Left colon (tissue), 2 donors: ENCODE measurements at regions not wholly inside any gene's neighbourhood (a gene's known extent, or its start where the extent isn't known, plus 50 kb on each side); places are given as distances from the start of the nearest gene placed in this dataset.
"Not testable (repeated sequence)": the region's sequence is repeated elsewhere in the genome, so short reads cannot be mapped to it uniquely, and the experiment has no call there.

Source experiments
- ATAC-seq: fragments of 200-7000 bp; cut with Tn5 transposase; one replicate; pipeline ENCODE4 v1.9.1; 2020; ENCODE audit warnings: mild to moderate bottlenecking, moderate library complexity
- DNase-seq, 2 donors: peaks; one replicate each; pipeline ENCODE4 v3.0.0-alpha.2; 2020
- intact Hi-C, 2 donors: fragments of 100-400 bp; cut with DNase I in 1 of 2; cut with micrococcal nuclease in 1 of 2; formaldehyde crosslinking; loops; one replicate each; pipeline versions ENCODE4 v1.11.2 to v1.14.0; 2022; cut with DNase I, micrococcal nuclease
- donor health status: DM: no; HTN: no; CAD: no.
- donor health status: DM: yes; HTN: yes; CAD: no.

DNA sequence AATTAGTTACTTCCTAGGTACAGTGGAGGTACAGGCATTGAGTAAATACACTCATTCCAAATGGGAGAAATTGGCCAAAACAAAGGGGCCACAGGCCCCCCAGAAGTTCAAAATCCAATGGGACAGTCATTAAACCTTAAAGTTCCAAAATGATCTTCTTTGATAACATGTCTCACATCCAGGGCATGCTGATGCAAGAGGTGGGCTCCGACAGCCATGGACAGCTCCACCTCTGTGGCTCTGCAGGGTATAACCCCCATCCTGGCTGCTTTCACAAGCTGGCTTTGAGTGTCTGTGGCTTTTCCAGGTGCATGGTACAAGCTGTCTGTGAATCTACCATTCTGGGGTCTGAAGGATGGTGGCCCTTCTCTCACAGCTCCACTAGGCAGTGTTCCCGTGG is 488.7 kb downstream of the DCDC2C start:
- ATAC-seq (no peak), DNase-seq (no peak)
- intact Hi-C loops: no loop called here

GRCh38 chr2:4214444-4215205 is 511.2 kb downstream of the DCDC2C start:
- no peak for DNase-seq
- intact Hi-C loops: no loop called here

DNA sequence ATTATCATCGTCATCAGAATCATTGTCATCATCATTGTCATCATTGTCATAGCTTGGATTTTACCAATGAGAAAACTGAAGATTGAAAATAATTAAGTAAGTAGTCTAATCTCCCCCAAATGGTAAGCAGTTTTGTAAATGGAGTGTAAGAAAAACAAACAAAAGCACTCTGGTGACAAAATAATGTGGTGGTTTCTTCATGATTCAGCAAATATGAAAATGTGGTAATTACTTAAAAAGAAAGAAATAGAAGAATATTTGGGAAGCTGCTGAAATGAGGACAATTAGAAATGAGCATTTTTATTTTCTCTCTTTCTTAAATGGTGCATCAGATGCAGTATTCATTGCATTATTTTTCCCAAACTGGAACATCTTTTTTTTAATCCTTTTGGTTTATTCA is 514.4 kb downstream of the DCDC2C start:
- no peak for ATAC-seq
- intact Hi-C loops: no loop called here
- DNase-seq: no peak

More at GRCh38 chr2:4214444-4215205, 511.2 kb downstream of the DCDC2C start:
- no peak for ATAC-seq

DNA sequence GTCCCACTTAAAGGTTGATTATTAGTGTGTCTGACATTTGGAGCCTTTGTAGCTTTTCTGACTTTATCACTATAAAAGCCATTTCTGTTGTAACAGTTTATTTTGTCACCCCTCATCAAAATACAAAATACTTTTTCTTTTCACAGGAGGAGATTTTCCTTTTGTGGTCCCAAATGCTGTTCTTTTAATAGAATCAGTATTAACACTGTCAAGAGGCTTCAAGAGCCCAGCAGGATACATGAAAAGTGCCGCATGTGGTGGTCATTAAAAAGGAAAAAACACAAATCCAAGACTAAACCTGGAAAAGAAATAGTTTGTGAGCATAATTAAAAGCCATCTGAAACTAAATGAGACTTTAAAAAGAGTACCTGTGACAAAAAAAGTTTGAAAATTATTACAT is 515.7 kb downstream of the DCDC2C start:
- DNase-seq (no peak), ATAC-seq (no peak)
- intact Hi-C loops: no loop called here

DNA sequence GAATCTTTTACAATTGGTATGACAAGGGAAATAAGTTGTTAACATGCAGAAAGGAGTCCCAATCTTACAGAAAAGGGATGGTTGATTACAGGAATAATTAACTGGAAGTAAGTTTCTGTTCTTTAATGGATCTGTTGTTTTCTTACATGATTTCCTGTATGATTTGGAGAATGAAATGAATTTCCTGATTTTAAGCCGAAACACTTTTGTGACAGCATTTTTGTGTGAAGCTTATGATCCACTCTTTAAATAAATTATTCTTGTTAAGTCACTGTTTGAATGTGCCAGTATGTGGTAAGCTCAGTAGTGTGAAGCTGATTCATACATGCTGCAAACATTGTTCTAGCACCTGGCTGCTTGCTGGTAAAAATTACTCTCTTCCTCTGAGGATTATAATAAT is 516.2 kb downstream of the DCDC2C start:
- no peak for DNase-seq
- intact Hi-C loops: no loop called here
- no peak for ATAC-seq

DNA sequence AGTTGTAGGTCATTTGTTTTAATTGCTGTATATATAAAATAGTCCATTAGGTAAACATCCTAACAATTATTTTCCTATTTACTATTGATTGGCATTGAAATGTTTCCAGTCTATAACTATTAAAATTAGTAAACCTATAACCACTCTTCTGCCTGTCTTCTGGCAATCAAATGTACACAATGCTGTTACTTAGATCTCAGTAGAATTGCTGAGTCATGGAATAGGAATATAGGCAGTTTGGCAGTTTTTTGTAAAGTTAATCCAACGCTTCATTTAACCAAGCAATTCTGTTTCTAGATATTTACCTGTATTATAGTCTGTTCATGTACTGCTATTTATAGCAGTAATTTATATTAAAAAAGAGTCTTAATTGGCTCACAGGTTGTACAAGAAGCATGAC is 518.1 kb downstream of the DCDC2C start:
- DNase-seq (no peak), ATAC-seq (no peak)
- intact Hi-C loops: no loop called here

DNA sequence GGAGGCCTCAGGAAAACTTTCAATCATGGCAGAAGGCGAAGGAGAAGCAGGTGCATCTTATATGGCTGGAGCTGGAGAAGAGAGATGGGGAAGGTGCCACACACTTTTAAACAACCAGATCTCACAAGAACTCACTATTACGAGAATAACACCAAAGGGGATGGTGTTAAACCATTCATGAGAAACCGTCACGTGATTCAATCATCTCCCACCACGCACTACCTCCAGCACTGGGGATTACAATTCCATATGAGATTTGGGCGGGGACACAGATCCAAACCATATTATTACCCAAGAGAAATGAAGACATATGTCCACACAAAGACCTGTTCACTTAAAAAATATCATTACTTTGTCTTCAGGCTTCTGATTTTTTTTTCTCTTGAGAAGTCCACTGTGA is 518.5 kb downstream of the DCDC2C start:
- DNase-seq (no peak), ATAC-seq (no peak)
- intact Hi-C loops: no loop called here

DNA sequence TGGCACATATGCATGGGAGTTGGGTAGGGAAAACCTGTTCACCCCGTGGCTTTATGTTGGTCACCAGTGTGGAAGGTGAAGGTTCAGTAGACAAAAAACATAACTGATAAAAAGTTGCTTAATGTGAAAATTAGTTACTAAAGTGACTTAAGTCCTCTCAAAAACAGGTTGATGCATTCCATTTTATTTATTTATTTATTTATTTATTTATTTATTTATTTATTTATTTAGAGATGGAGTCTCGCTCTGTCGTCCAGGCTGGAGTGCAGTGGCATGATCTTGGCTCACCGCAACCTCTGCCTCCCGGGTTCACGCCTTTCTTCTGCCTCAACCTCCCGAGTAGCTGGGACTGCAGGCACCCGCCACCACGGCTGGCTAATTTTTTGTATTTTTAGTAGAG is 541.0 kb downstream of the DCDC2C start:
- intact Hi-C loops, DNase-seq, ATAC-seq: not testable (repeated sequence)

DNA sequence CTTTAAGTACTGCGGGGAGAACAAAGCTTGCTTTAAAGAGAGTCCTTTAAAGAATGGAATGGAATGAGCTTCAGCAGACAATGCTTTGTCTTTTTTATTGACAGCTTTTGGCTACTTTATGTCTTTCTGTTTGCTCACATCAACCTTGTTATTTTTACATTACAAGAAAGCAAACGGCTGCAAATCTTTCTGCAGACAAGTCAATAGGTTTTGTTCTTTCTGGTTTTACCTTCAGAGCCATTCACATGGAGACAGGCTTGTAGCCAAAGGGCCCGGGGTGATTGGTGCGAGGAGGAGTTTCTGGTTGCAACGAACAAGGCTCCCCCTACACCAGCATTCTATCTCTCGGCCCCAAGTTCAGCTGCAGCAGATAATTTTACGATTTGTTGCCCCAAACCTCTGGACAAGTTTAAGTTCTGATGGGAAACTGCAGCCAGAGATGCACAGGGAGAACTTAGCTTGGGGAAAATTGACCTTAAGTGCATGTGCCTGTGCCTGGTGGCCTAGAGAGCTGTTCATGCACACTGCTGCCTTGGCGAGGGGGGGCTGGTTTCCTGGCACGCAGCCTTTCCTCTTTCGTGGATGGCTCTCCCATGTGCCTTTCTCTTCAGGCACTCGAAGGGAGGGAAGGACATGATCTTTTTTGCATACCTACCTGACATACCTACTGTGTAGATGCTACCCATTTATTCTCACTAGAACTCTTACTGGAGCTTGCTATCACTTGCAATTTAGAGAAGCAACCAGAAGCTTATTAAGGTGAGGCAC is 543.2 kb downstream of the DCDC2C start:
- intact Hi-C loops: no loop called here
- ATAC-seq (no peak), DNase-seq (no peak)

DNA sequence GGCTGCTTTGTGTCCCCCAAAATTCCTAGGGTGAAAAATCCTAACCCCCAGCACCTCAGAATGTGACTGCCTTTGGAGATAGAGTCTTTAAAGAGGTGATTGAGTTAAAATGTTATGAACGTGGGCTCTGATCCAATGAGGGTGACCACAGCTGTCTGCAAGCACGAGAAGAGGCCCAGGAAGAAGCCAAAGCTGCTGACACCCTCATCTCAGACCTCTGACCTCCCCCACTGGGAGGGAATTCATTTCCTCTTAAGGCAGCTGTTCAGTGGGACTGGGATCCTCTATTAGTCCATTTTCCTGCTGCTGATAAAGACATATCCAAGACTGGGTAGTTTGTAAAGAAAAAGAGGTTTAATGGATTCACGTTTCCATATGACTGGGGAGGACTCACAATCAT is 544.4 kb downstream of the DCDC2C start:
- DNase-seq: no peak
- intact Hi-C loops: no loop called here
- ATAC-seq: no peak

- intact Hi-C loops: no loop called here
- ATAC-seq: no peak
- no peak for DNase-seq
Measured at GRCh38 chr2:4255491-4255890, 552.1 kb downstream of the DCDC2C start.

DNA sequence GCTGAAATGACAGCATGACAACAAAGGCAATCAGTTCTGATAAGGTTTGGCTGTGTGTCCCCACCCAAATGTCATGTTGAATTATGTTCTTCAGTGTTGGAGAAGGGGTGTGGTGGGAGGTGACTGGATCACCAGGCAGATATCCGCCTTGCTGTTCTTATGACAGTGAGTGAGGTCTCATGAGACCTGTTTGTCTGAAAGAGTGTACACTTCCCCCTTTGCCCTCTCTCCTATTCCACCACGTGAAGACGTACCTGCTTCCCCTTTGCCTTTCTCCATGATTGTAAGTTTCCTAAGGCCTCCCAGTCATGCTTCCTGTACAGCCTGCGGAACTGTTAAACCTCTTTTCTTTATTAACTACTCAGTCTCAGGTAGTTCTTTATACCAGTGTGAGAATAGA is 553.0 kb downstream of the DCDC2C start:
- intact Hi-C loops: no loop called here
- ATAC-seq: no peak
- no peak for DNase-seq

DNA sequence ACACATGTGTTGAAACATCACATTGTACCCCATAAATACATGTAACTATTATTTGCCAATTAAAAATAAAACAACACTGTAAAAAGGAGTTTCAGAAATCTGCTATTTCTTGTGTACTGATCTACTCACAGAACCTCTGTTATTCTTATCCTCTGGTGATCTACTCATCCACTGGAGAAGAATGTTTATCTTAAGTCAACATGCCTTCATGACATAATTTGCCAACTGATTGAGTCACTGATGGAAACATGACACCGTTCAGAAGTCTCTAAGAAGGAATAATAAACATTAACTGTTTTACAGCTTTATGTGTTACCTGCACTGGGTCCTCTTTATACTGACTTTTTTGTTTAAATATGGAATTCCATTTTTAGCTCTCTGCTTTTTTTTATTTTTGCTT is 555.2 kb downstream of the DCDC2C start:
- intact Hi-C loops: no loop called here
- no peak for DNase-seq

DNA sequence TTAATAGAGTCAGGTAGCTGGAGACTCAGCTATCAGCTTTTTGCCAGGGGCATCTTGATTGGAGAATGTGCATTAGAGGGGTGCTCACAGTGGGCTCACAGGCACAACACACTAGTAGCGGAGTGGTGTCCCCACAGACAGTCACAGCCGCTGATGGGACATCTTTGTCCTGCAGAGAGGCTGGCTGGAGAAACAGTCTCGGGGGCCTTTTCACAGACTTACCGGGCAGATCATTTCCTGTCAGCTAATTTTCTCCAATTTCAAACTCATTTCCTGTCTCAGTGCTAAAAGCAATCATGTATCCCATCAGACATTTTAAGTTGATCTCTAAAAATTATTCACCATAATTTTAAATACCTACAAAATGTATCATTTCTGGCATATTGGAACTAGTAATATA is 562.6 kb downstream of the DCDC2C start:
- no peak for ATAC-seq
- no peak for DNase-seq
- intact Hi-C loops: no loop called here

More for the DNA sequence above, 555.2 kb downstream of the DCDC2C start:
- ATAC-seq: no peak

GRCh38 chr2:4269885-4270284 is 566.5 kb downstream of the DCDC2C start:
- no peak for ATAC-seq
- DNase-seq: no peak
- intact Hi-C loops: no loop called here

DNA sequence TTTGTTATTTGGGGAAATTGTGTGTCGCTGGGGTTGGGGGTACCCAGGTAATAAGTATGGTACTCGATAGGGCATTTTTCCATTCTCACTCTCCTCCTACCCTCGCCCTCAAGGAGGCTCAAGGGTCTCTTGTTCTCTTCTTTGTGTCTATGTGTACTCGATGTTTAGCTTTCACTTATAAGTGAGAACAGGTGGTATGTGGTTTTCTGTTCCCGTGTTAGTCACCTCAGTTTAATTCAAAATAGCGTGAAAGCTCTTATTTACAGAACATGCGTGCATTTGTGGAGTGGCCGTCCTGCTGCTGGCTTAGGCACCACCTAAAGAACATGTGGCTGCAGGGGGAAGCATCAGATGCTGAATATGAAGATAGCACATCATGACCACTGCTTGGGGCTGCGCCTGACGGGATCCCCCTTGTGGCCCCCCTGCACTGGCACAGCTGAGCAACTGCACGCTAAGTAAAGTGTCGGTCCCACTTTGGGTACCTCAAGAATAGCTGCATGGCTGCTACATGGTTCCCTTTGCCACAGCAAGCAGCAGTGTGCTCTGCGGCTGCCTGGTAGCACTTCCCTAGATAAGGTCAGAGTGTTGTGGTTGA is 569.0 kb downstream of the DCDC2C start:
- DNase-seq: no peak
- ATAC-seq: no peak
- intact Hi-C loops: no loop called here

DNA sequence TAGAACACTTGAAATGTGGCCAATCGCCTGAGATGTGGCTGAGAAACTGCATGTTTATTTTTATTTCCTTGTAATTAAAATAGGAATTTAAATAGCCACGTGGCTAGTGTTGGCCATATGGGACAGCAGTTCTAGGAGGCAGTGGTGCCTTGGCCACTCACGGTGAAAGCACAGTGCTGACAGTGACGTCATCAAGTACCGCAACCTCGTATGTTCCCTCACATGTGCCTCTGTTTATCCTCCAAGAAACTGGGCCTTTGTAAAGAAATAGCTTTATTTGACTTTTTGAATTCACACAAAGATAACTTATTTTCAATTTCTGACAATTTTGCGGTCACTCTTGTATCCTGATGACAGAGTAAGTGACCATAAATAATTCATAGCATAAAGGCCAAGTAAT is 575.0 kb downstream of the DCDC2C start:
- DNase-seq (no peak), ATAC-seq (no peak)
- intact Hi-C loops: no loop called here

- ATAC-seq (no peak), DNase-seq (no peak)
- intact Hi-C loops: no loop called here
Measured at GRCh38 chr2:4279431-4279830, 576.1 kb downstream of the DCDC2C start.

DNA sequence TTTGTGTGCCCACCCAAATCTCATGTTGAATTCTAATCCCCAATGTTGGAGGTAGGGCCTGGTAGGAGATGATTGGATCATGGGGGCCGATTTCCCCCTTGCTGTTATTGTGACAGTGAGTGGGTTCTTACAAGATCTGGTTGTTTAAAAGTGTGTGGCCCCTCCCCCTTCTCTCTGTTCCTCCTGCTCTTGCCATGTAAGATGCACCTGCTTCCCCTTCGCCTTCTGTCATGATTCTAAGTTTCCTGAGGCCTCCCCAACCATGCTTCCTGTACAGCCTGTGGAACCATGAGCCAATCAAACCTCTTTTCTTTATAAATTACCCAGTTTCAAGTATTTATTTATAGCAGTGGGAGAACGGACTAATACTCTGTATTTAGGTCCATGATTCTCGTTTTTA is 588.1 kb downstream of the DCDC2C start:
- DNase-seq (no peak), ATAC-seq (no peak)
- intact Hi-C loops: no loop called here

DNA sequence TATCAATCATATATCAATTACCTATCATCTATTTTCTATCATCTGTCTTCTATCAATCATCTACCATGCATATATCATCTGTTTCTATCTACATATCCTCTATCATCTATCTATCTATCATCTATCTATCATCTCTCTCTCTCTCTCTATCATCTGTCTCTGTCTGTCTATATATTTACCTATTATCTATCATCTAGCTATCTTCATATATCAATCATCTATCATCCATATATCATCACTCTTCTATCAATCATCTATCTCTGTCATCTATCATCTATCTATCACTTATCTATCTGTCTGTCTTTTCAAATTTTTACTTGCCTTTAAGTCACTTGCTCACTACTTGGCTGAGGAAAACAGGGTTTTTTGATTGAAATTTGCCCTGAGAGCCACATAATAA is 592.3 kb downstream of the DCDC2C start:
- intact Hi-C loops: no loop called here
- DNase-seq: no peak
- ATAC-seq: no peak
